Left kidney (tissue), 1 donor: ENCODE measurements at regions not wholly inside any gene's neighbourhood (a gene's known extent, or its start where the extent isn't known, plus 50 kb on each side); places are given as distances from the start of the nearest gene placed in this dataset.
A peak's percentile ranks its signal among the peaks of the same experiment; 100 is the strongest.
"Not testable (repeated sequence)": the region's sequence is repeated elsewhere in the genome, so short reads cannot be mapped to it uniquely, and the experiment has no call there.

Source experiments
- DNase-seq: peaks from one replicate; pipeline ENCODE4 v3.0.0-alpha.2; 2013

- DNase-seq = no peak
Measured at GRCh38 chr3:150357923-150358607, 50.0 kb upstream of the TSC22D2 start.

- no peak for DNase-seq
Measured at GRCh38 chr3:150357140-150357539, 51.0 kb upstream of the TSC22D2 start.

GRCh38 chr3:150355574-150355973 is 52.5 kb upstream of the TSC22D2 start:
- DNase-seq = no peak

GRCh38 chr3:150352931-150353330 is 55.2 kb upstream of the TSC22D2 start:
- DNase-seq = no peak

GRCh38 chr3:150351398-150351797 is 56.7 kb upstream of the TSC22D2 start:
- no peak for DNase-seq

GRCh38 chr3:150349314-150350097 is 58.6 kb upstream of the TSC22D2 start:
- no peak for DNase-seq

GRCh38 chr3:150348500-150348899 is 59.6 kb upstream of the TSC22D2 start:
- no peak for DNase-seq

- DNase-seq = no peak
Measured at GRCh38 chr3:150346981-150347863, 60.9 kb upstream of the TSC22D2 start.

GRCh38 chr3:150346266-150346665 is 61.8 kb upstream of the TSC22D2 start:
- no peak for DNase-seq

- DNase-seq = peak; percentile 70
Measured at GRCh38 chr3:150345021-150345538, 63.0 kb upstream of the TSC22D2 start.

GRCh38 chr3:150344079-150344759 is 63.9 kb upstream of the TSC22D2 start:
- DNase-seq = peak; percentile 55

GRCh38 chr3:150342896-150343467 is 65.1 kb upstream of the TSC22D2 start:
- no peak for DNase-seq

- no peak for DNase-seq
Measured at GRCh38 chr3:150341891-150342290, 66.2 kb upstream of the TSC22D2 start.

- DNase-seq = not testable (repeated sequence)
Measured at GRCh38 chr3:150336363-150336762, 71.7 kb upstream of the TSC22D2 start.

GRCh38 chr3:150335631-150336030 is 72.5 kb upstream of the TSC22D2 start:
- no peak for DNase-seq

GRCh38 chr3:150334974-150335373 is 73.1 kb upstream of the TSC22D2 start:
- DNase-seq = no peak

- no peak for DNase-seq
Measured at GRCh38 chr3:150333477-150333876, 74.6 kb upstream of the TSC22D2 start.

- no peak for DNase-seq
Measured at GRCh38 chr3:150331978-150332568, 76.0 kb upstream of the TSC22D2 start.

- DNase-seq = no peak
Measured at GRCh38 chr3:150330872-150331271, 77.2 kb upstream of the TSC22D2 start.

GRCh38 chr3:150330174-150330573 is 77.9 kb upstream of the TSC22D2 start:
- DNase-seq = no peak

- no peak for DNase-seq
Measured at GRCh38 chr3:150329408-150329807, 78.7 kb upstream of the TSC22D2 start.
